Gastrocnemius medialis (tissue), 4 donors: ENCODE measurements at regions not wholly inside any gene's neighbourhood (a gene's known extent, or its start where the extent isn't known, plus 50 kb on each side); places are given as distances from the start of the nearest gene placed in this dataset.

ENCODE experiments used
- POLR2A ChIP-seq, 2 donors: fragments of 450-650 bp; IDR thresholded peaks; one replicate each; pipeline ENCODE4 v1.6.1; 2017; ENCODE audit warnings: antibody characterized with exemption in 2 of 2, mild to moderate bottlenecking in 2 of 2, moderate library complexity in 2 of 2
- TF ChIP-seq, protein P1 (sequence below), 5 experiments: fragments of 450-650 bp in 3 of 5; fragments of 200-600 bp in 2 of 5; sonication (generic) in 2 of 5; IDR thresholded peaks in 4 of 5; conservative IDR thresholded peaks in 1 of 5; 1 replicate in 4 of 5; 2 replicates in 1 of 5; pipeline ENCODE4 v1.5.1; 2016 to 2019; ENCODE audit warnings: antibody characterized with exemption in 5 of 5, mild to moderate bottlenecking in 3 of 5, moderate library complexity in 3 of 5

- TF ChIP-seq, protein P1, sequence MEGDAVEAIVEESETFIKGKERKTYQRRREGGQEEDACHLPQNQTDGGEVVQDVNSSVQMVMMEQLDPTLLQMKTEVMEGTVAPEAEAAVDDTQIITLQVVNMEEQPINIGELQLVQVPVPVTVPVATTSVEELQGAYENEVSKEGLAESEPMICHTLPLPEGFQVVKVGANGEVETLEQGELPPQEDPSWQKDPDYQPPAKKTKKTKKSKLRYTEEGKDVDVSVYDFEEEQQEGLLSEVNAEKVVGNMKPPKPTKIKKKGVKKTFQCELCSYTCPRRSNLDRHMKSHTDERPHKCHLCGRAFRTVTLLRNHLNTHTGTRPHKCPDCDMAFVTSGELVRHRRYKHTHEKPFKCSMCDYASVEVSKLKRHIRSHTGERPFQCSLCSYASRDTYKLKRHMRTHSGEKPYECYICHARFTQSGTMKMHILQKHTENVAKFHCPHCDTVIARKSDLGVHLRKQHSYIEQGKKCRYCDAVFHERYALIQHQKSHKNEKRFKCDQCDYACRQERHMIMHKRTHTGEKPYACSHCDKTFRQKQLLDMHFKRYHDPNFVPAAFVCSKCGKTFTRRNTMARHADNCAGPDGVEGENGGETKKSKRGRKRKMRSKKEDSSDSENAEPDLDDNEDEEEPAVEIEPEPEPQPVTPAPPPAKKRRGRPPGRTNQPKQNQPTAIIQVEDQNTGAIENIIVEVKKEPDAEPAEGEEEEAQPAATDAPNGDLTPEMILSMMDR (IDR thresholded peaks at IDR 0.05 in 4 of 5, conservative IDR thresholded peaks at IDR 0.05 in 1 of 5) = no peak
- no peak for TF ChIP-seq POLR2A (IDR thresholded peaks at IDR 0.05)
These were observed 833.1 kb downstream of the FLRT2 start for GRCh38 chr14:86363047-86363446.
